ENCODE measurements at regions not wholly inside any gene's neighbourhood (a gene's known extent, or its start where the extent isn't known, plus 50 kb on each side); places are given as distances from the start of the nearest gene placed in this dataset.
"Not testable (repeated sequence)": the region's sequence is repeated elsewhere in the genome, so short reads cannot be mapped to it uniquely, and the experiment has no call there.

- not testable (repeated sequence) for TF ChIP-seq POLR2A (IDR thresholded peaks at IDR 0.05; ENCODE audit: low read length); GATA1 (IDR thresholded peaks at IDR 0.05; ENCODE audit: low read depth, low read length)
Measured at GRCh38 chr15:60295901-60296300, 101.9 kb downstream of the ANXA2 start.

Data from erythroblast (primary cell).